HUES48 (cell line): ENCODE measurements at regions not wholly inside any gene's neighbourhood (a gene's known extent, or its start where the extent isn't known, plus 50 kb on each side); places are given as distances from the start of the nearest gene placed in this dataset.

Source experiments
- H3K27ac ChIP-seq: one replicate; pipeline ENCODE4 v1.7.0; 2013; ENCODE audit warnings: low read depth, low read length, inconsistent platforms
- H3K27me3 ChIP-seq: 2 replicates; pipeline ENCODE4 v1.6.1; 2013; ENCODE audit warnings: mild to moderate bottlenecking, low read length; ENCODE audit not compliant: control insufficient read depth, insufficient read depth
- H3K36me3 ChIP-seq: 2 replicates; pipeline ENCODE4 v1.6.1; 2013; ENCODE audit warnings: low read length; ENCODE audit not compliant: control insufficient read depth, insufficient read depth
- H3K4me1 ChIP-seq: 2 replicates; pipeline ENCODE4 v1.6.1; 2013; ENCODE audit warnings: mild to moderate bottlenecking, low read length; ENCODE audit not compliant: control insufficient read depth, insufficient read depth
- H3K4me3 ChIP-seq: 2 replicates; pipeline ENCODE4 v1.5.1; 2013; ENCODE audit warnings: mild to moderate bottlenecking, low read depth, low read length
- H3K9ac ChIP-seq: 2 replicates; pipeline ENCODE4 v1.6.1; 2013; ENCODE audit warnings: mild to moderate bottlenecking, low read depth, low read length, moderate library complexity
- H3K9me3 ChIP-seq: 2 replicates; pipeline ENCODE4 v1.6.1; 2013; ENCODE audit warnings: low read length; ENCODE audit not compliant: control insufficient read depth, insufficient read depth

GRCh38 chr14:71737760-71738159, 194.5 kb upstream of the RGS6 start:
- H3K36me3 ChIP-seq = peaks cover 46% of the 10 kb centered on the region

GRCh38 chr14:71739273-71739990, 192.8 kb upstream of the RGS6 start:
- Histone ChIP-seq H3K27me3 (no peaks in the 10 kb centered on the region), H3K36me3 (peaks cover 38% of the 10 kb centered on the region), H3K4me1 (no peaks in the 10 kb centered on the region), H3K9ac (no peak overlapping the region), H3K9me3 (no peaks in the 10 kb centered on the region), H3K4me3 (no peak overlapping the region), H3K27ac (peak overlapping the region; percentile 26)

More at GRCh38 chr14:71737760-71738159, 194.5 kb upstream of the RGS6 start:
- Histone ChIP-seq H3K9me3 (no peaks in the 10 kb centered on the region), H3K27ac (no peak overlapping the region), H3K27me3 (no peaks in the 10 kb centered on the region), H3K4me1 (no peaks in the 10 kb centered on the region), H3K4me3 (no peak overlapping the region), H3K9ac (no peak overlapping the region)

GRCh38 chr14:71741241-71741640, 191.0 kb upstream of the RGS6 start:
- Histone ChIP-seq H3K4me3 (no peak overlapping the region), H3K27ac (no peak overlapping the region), H3K27me3 (no peaks in the 10 kb centered on the region), H3K4me1 (no peaks in the 10 kb centered on the region), H3K9me3 (no peaks in the 10 kb centered on the region), H3K36me3 (peaks cover 21% of the 10 kb centered on the region; the same call in 1 of the 2 replicates), H3K9ac (no peak overlapping the region)

- Histone ChIP-seq H3K4me3 (no peak overlapping the region), H3K9ac (no peak overlapping the region), H3K9me3 (no peaks in the 10 kb centered on the region), H3K4me1 (no peaks in the 10 kb centered on the region), H3K27me3 (no peaks in the 10 kb centered on the region), H3K36me3 (peaks cover 17% of the 10 kb centered on the region; the same call in 1 of the 2 replicates), H3K27ac (no peak overlapping the region)
These were observed 189.7 kb upstream of the RGS6 start for GRCh38 chr14:71742485-71742884.

- Histone ChIP-seq H3K9ac (no peak overlapping the region), H3K27me3 (no peaks in the 10 kb centered on the region)
These were observed 187.2 kb upstream of the RGS6 start for GRCh38 chr14:71745072-71745471.

GRCh38 chr14:71748196-71748595, 184.0 kb upstream of the RGS6 start:
- H3K9ac ChIP-seq = no peak overlapping the region

More at GRCh38 chr14:71745072-71745471, 187.2 kb upstream of the RGS6 start:
- H3K4me3 ChIP-seq = no peak overlapping the region
- H3K4me1 ChIP-seq = no peaks in the 10 kb centered on the region
- H3K36me3 ChIP-seq = no peaks in the 10 kb centered on the region
- no peak overlapping the region for H3K27ac ChIP-seq
- peaks cover 7% of the 10 kb centered on the region for H3K9me3 ChIP-seq

GRCh38 chr14:71749613-71750238, 182.5 kb upstream of the RGS6 start:
- no peaks in the 10 kb centered on the region for H3K27me3 ChIP-seq
- H3K9me3 ChIP-seq = peaks cover 7% of the 10 kb centered on the region
- H3K9ac ChIP-seq = no peak overlapping the region
- no peaks in the 10 kb centered on the region for H3K36me3 ChIP-seq
- H3K4me3 ChIP-seq = no peak overlapping the region
- no peak overlapping the region for H3K27ac ChIP-seq
- H3K4me1 ChIP-seq = 0 out of 2 replicates have a peak, but pooled peaks cover 2% of the 10 kb centered on the region

More at GRCh38 chr14:71748196-71748595, 184.0 kb upstream of the RGS6 start:
- Histone ChIP-seq H3K4me3 (no peak overlapping the region), H3K27ac (no peak overlapping the region), H3K4me1 (no peaks in the 10 kb centered on the region), H3K36me3 (no peaks in the 10 kb centered on the region), H3K9me3 (peaks cover 7% of the 10 kb centered on the region), H3K27me3 (no peaks in the 10 kb centered on the region)

GRCh38 chr14:71751264-71751663, 181.0 kb upstream of the RGS6 start:
- Histone ChIP-seq H3K9ac (no peak overlapping the region), H3K9me3 (peaks cover 7% of the 10 kb centered on the region), H3K4me3 (no peak overlapping the region), H3K27ac (no peak overlapping the region), H3K27me3 (no peaks in the 10 kb centered on the region), H3K36me3 (no peaks in the 10 kb centered on the region), H3K4me1 (0 out of 2 replicates have a peak, but pooled peaks cover 3% of the 10 kb centered on the region)

- no peak overlapping the region for H3K4me3 ChIP-seq
- peaks cover 7% of the 10 kb centered on the region for H3K9me3 ChIP-seq
- no peak overlapping the region for H3K9ac ChIP-seq
- no peaks in the 10 kb centered on the region for H3K27me3 ChIP-seq
- H3K36me3 ChIP-seq = no peaks in the 10 kb centered on the region
- H3K4me1 ChIP-seq = 0 out of 2 replicates have a peak, but pooled peaks cover 3% of the 10 kb centered on the region
- no peak overlapping the region for H3K27ac ChIP-seq
These were observed 180.0 kb upstream of the RGS6 start for GRCh38 chr14:71752111-71752738.

GRCh38 chr14:71753126-71753830, 179.0 kb upstream of the RGS6 start:
- Histone ChIP-seq H3K9ac (no peak overlapping the region), H3K4me3 (no peak overlapping the region), H3K27ac (no peak overlapping the region), H3K4me1 (0 out of 2 replicates have a peak, but pooled peaks cover 3% of the 10 kb centered on the region), H3K9me3 (peaks cover 2% of the 10 kb centered on the region), H3K27me3 (no peaks in the 10 kb centered on the region), H3K36me3 (no peaks in the 10 kb centered on the region)
